GM19328 (cell line): ENCODE measurements at regions not wholly inside any gene's neighbourhood (a gene's known extent, or its start where the extent isn't known, plus 50 kb on each side); places are given as distances from the start of the nearest gene placed in this dataset.

Experiments used
- ATAC-seq: cut with Tn5 transposase; IDR thresholded peaks from one replicate; pipeline ENCODE4 v1.9.1; 2021; ENCODE audit warnings: mild to moderate bottlenecking, moderate library complexity; ENCODE audit not compliant: unreplicated experiment

DNA sequence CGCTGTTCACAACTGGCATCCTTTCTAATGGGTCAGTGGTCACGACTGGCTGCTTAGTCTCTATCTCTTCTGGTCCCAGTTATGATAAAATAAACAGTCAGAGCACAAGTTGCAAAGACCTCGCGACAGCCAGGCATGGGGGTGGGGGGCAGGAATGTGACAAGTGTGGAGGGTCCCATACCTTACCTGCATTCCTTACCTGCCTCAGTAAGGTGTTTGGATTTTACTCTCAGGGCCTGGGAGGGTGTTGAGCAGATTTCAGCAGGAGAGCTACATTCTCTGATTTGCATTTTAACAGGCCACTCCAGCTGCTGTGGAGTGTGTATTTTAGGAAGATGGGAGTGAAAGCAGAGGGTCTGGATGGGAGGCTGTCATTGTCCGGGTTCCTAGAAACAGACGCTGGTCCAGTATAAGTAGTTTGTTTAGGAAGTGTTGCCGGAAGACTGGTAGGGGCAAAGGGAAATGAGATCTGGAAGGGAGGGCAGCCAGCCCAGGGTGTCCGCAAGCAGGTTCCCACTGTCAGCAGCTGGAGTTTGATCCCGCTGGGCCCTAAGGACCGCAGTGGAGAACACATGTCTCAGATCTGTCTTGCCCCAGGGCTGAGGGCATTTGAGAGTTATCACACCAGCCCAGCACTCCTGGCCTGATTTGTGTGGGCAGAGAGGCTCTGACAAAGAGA is 920.0 kb downstream of the UQCRFS1 start:
- ATAC-seq, result no peak

GRCh38 chr19:28291874-28292273 is 921.1 kb downstream of the UQCRFS1 start:
- ATAC-seq, result no peak

DNA sequence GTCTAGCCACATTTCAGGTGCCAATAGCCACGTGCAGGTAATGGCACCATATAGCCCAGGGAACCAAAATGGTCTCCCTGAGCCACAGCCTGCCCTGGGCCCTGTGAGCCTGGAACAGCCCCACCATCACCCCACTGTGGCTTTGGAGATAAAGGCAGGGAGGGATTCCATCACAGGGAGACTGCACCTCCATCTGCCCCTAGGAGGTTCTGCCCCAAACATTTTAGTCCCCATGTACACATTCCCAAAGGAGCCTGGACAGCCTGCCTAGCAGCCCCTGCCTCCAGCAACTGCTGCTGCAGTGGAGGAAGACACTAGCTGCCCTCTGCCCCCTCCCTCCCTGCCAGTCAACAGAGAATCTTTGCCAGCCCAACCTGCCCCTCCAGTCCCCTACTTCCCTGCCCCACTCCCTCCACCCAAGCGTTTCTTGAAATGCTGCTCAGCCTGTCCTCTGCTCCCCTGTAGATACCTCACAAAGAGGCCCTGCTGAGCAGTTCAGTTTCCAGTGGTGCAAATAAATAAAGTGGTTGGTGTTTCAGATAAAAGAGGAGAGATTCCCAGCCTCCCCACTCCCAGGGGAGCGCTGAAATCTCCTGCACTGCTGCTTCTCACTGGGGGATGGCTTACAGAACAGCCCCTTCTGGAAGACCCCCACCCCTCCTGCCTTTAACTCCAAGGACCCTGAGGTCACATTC is 921.8 kb downstream of the UQCRFS1 start:
- ATAC-seq, result no peak

- ATAC-seq, result no peak
Observed at GRCh38 chr19:28289295-28290063, 923.5 kb downstream of the UQCRFS1 start.

- no peak for ATAC-seq
Observed at GRCh38 chr19:28288572-28289264, 924.2 kb downstream of the UQCRFS1 start.

DNA sequence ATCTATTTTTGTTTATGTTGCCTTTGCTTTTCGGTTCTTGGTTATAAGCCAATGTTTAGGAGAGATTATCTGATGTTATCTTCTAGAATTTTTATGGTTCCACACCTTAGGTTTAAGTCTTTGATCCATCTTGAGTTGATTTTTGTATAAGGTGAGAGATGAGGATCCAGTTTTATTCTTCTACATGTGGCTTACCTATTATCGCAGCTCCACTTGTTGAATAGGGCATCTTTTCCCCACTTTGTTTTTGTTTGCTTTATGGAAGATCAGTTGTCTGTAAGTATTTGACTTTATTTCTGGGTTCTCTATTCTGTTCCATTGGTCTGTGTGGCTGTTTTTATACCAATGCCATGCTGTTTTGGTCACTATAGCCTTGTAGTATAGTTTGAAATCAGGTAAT is 927.0 kb downstream of the UQCRFS1 start:
- ATAC-seq, result no peak

DNA sequence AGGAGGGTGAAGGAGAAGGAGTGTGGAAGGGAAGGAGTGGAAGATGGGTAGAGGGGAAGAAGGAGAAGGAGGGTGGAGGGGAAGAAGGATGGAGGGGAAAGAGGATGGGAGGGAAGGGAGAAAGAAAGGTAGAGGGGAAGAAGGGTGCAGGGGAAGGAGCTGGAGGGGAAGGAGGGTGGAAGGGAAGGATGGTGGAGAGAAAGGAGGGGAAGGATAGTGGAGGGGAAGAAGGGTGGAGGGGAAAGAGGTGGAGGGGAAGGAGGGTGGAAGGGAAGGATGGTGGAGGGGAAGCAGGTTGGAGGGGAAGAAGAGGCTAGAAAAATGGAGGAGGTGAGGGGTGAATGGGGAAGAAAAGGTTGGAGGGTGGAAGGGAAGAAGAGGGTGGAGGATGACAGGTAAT is 927.9 kb downstream of the UQCRFS1 start:
- no peak for ATAC-seq

DNA sequence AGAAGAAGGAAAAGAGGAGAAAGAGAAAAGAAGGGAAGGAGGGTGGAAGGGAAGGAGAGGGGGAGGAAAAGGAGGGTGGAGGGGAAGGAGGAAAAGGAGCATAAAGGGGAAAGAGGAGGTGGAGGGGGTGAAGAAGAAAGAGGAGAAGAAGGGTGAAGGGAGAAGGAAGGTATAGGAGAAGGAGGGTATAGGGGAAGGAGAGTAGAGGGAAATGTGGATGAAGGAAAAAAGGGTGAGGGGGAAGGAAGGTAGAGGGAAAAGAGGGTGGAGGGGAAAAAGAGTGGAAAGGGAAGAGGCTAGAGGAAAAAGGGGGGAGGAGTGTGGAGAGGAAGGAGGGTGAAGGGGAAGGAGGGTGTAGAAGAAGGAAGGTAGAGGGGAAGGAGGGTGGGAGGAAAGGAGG is 928.6 kb downstream of the UQCRFS1 start:
- ATAC-seq, result no peak

DNA sequence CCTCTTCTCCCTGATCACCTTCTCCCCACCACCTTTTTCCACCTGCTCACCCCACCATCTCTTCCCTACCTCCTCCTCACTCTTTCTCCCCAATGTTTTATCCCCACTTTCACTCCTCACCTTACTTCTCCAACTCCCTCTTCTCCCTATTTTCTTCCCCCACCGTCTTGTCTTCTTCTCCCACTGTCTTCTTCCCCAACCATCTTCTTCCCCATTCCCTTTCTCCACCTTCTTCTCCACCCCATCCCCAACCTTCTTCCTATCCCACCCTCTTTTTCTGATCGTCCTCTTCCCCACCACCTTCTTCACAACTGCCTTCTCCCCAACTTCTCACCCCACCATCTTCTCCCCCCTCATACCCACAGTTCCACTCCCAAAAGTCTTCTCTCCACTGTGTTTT is 929.4 kb downstream of the UQCRFS1 start:
- ATAC-seq, result no peak

DNA sequence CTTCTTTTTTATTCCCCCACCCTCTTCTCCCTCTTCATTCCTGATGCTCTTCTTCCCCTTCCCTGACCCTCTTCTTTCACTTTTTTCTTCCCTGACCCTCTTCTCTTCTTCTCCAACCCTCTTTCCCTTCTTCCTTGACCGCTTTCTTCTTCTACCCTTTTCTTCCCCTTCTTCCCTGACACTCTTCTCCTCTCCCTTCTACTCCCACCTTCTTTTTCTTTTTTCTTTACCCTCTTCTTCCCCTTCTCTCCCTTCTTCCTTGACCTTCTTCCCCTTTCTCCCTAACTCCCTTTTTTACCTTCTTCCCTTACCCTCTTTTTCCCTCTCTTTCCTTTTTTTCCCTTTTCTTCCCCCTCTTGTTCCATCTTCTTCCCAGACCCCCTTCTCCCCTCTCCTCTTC is 931.3 kb downstream of the UQCRFS1 start:
- no peak for ATAC-seq

GRCh38 chr19:28264556-28264955 is 948.4 kb downstream of the UQCRFS1 start:
- no peak for ATAC-seq

DNA sequence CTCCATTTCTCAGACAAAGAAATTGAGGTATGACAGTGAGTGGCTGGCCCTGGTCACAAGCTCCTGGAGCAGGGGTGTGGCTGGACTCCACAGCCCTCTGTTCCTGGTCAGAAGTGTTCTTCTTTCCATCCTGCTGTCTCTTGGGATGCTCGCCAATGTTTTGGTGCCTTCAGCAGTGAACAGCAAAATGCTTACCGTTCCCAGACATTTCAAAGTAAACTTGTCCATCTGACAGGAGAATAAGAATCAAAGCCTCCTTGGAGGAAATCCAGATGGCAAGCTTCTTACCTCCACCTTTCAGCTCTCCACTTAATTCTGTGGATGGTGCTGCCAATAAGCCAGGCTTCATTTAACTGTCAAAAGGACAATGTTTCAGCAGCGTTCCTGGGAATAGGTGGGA is 954.1 kb downstream of the UQCRFS1 start:
- no peak for ATAC-seq

GRCh38 chr19:28257396-28257795 is 955.6 kb downstream of the UQCRFS1 start:
- no peak for ATAC-seq

DNA sequence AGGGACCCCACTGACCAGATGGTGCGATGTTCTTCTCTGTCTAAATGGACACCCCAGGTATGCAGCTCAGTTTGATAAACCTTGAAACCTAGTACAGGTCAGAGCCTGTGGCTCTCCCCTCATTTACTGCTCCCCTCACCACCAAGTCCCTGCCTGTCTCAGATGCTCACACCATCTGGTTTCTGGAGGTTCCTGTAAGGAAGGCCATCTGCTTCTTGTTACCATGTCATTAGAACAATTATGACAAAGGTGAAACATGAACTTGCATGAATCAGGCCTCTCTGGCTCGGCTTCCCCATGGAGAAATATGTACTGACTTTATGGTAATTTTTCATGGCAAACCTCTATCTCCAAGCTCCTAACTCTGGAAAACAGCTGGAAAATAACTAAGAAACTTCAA is 965.7 kb downstream of the UQCRFS1 start:
- ATAC-seq, result no peak

DNA sequence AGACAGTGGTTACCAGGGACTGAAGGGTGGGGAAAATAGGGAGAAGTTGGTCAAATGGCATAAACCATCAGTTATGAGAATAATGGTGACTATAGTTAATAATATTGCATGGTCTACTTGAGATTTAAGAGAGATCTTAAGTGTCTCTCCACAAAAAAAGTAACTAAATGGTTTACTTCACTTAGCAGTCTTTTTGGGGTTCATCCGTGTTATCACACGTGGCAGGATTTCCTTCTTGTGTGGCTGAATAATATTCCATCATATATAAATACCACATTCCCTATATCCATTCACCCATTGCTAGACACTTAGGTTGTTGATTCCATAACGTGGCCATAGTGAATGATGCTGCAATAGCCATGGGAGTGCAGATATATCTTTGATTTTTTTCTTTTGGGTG is 967.0 kb downstream of the UQCRFS1 start:
- ATAC-seq, result no peak

DNA sequence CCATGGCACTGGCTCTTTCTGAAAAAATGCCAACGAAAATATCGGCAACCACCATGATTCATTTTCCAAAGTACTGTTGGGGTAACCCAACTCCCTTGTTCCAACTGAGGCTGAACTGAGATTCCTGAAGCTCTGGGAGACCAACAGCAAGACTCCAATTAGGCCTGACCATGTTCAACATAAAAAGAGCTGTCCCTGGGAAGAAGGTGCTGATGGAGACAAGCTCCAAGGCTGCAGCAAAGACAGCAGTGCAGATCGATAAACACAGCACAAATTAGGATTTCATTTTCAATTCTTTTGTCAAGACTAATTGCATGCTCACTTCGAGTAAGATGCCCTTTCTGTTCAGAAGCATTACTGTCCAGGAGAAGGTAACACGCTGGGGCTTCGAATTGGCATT is 968.0 kb downstream of the UQCRFS1 start:
- no peak for ATAC-seq

- no peak for ATAC-seq
Observed at GRCh38 chr19:28242317-28242927, 970.5 kb downstream of the UQCRFS1 start.

- no peak for ATAC-seq
Observed at GRCh38 chr19:28239270-28239669, 973.7 kb downstream of the UQCRFS1 start.

DNA sequence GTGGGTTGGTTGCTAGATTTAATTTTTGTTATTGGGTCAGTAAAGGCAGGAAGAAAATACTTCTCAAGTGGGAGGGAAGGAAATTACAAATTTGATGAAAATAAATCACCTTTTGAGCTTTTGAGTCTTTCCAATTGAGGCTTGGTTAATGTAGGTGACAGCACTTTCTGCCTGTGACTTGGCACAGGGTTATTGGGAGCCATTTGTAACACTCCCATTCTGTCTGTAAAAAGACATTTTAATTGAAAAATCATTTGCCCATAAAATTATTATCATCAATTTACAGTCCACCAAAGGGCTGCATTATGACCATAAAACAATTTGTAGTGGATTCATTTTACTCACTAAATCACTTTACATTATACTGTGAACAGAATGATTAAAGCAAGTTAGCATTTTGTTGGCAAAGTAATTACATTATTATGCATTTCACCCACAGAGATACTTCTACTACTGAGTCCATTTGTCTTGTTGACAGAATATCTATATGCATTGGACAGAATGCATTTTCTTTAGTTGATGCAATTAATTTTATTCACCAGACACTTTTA is 974.6 kb downstream of the UQCRFS1 start:
- no peak for ATAC-seq

- ATAC-seq, result no peak
Observed at GRCh38 chr19:28235606-28236125, 977.3 kb downstream of the UQCRFS1 start.
